ENCODE measurements at regions not wholly inside any gene's neighbourhood (a gene's known extent, or its start where the extent isn't known, plus 50 kb on each side); places are given as distances from the start of the nearest gene placed in this dataset.
"Not testable (repeated sequence)": the region's sequence is repeated elsewhere in the genome, so short reads cannot be mapped to it uniquely, and the experiment has no call there.

- no peak for DNase-seq
These were observed 79.0 kb upstream of the CDH7 start for GRCh38 chr18:65671621-65672415.

GRCh38 chr18:65670145-65670544 is 80.7 kb upstream of the CDH7 start:
- not testable (repeated sequence) for DNase-seq

- DNase-seq: no peak
These were observed 89.4 kb upstream of the CDH7 start for GRCh38 chr18:65661391-65661790.

- no peak for DNase-seq
These were observed 90.9 kb upstream of the CDH7 start for GRCh38 chr18:65659912-65660311.

- no peak for DNase-seq
These were observed 91.5 kb upstream of the CDH7 start for GRCh38 chr18:65659312-65659711.

GRCh38 chr18:65651192-65651591 is 99.6 kb upstream of the CDH7 start:
- no peak for DNase-seq

GRCh38 chr18:65632236-65632635 is 118.6 kb upstream of the CDH7 start:
- DNase-seq: no peak

- DNase-seq: no peak
These were observed 119.0 kb upstream of the CDH7 start for GRCh38 chr18:65631766-65632165.

- no peak for DNase-seq
These were observed 122.4 kb upstream of the CDH7 start for GRCh38 chr18:65628390-65628789.

GRCh38 chr18:65623676-65624075 is 127.1 kb upstream of the CDH7 start:
- no peak for DNase-seq

GRCh38 chr18:65622436-65622835 is 128.4 kb upstream of the CDH7 start:
- DNase-seq: no peak

GRCh38 chr18:65620076-65620696 is 130.6 kb upstream of the CDH7 start:
- DNase-seq: peak; percentile 35 to 81

- DNase-seq: no peak
These were observed 139.9 kb upstream of the CDH7 start for GRCh38 chr18:65610939-65611338.

- DNase-seq: no peak
These were observed 142.3 kb upstream of the CDH7 start for GRCh38 chr18:65608471-65608870.

GRCh38 chr18:65607161-65607560 is 143.7 kb upstream of the CDH7 start:
- DNase-seq: no peak

- DNase-seq: no peak
These were observed 144.2 kb upstream of the CDH7 start for GRCh38 chr18:65606551-65607130.

GRCh38 chr18:65605352-65605751 is 145.5 kb upstream of the CDH7 start:
- not testable (repeated sequence) for DNase-seq

- no peak for DNase-seq
These were observed 149.0 kb upstream of the CDH7 start for GRCh38 chr18:65601775-65602174.

- no peak for DNase-seq
These were observed 158.4 kb upstream of the CDH7 start for GRCh38 chr18:65592435-65592834.

GRCh38 chr18:65587491-65587890 is 163.3 kb upstream of the CDH7 start:
- no peak for DNase-seq

- DNase-seq: not testable (repeated sequence)
These were observed 168.7 kb upstream of the CDH7 start for GRCh38 chr18:65582094-65582493.

- no peak for DNase-seq
These were observed 181.9 kb upstream of the CDH7 start for GRCh38 chr18:65568866-65569265.

GRCh38 chr18:65567372-65567771 is 183.4 kb upstream of the CDH7 start:
- DNase-seq: peak in 1 of 2 experiments; percentile 67

GRCh38 chr18:65548316-65548715 is 202.5 kb upstream of the CDH7 start:
- DNase-seq: no peak
